Kidney (tissue), 13 donors: ENCODE measurements at regions not wholly inside any gene's neighbourhood (a gene's known extent, or its start where the extent isn't known, plus 50 kb on each side); places are given as distances from the start of the nearest gene placed in this dataset.
A peak's percentile ranks its signal among the peaks of the same experiment; 100 is the strongest.

ENCODE experiments used
- DNase-seq, 5 donors: peaks; one replicate each; pipeline ENCODE4 v3.0.0-alpha.2; 2013 to 2020
- FAIRE-seq: peaks from 2 replicates; lab custom pipeline; 2012; peaks lifted over from hg19 to GRCh38; lab: Jason Lieb, UNC
- H3K27ac ChIP-seq, 2 donors: one replicate each; pipeline ENCODE4 v1.7.0; 2013; ENCODE audit warnings: low read depth in 2 of 2, low read length in 2 of 2, inconsistent platforms in 1 of 2
- H3K27me3 ChIP-seq: one replicate; pipeline ENCODE4 v1.7.1; 2013; ENCODE audit warnings: low read length, inconsistent platforms; ENCODE audit not compliant: control insufficient read depth, insufficient read depth
- H3K36me3 ChIP-seq, 3 donors: one replicate each; pipeline versions ENCODE4 v1.7.0 to v1.7.1; 2013; ENCODE audit warnings: low read length in 3 of 3, control low read depth in 1 of 3, inconsistent platforms in 1 of 3; ENCODE audit not compliant: insufficient read depth in 3 of 3, control insufficient read depth in 2 of 3
- H3K4me1 ChIP-seq, 3 donors: one replicate each; pipeline versions ENCODE4 v1.7.0 to v1.7.1; 2013; ENCODE audit warnings: low read length in 3 of 3, inconsistent platforms in 1 of 3, low read depth in 1 of 3; ENCODE audit not compliant: control insufficient read depth in 2 of 3, insufficient read depth in 2 of 3
- H3K4me3 ChIP-seq, 3 donors: one replicate each; pipeline versions ENCODE4 v1.7.0 to v1.8.1; 2013; ENCODE audit warnings: low read length in 3 of 3, control low read depth in 1 of 3, inconsistent platforms in 1 of 3
- H3K9ac ChIP-seq, 3 donors: one replicate each; pipeline versions ENCODE4 v1.7.0 to v1.7.1; 2013; ENCODE audit warnings: low read length in 3 of 3, control low read depth in 1 of 3, inconsistent platforms in 1 of 3
- H3K9me3 ChIP-seq, 3 donors: one replicate each; pipeline versions ENCODE4 v1.7.0 to v1.7.1; 2013; ENCODE audit warnings: low read length in 3 of 3, control low read depth in 1 of 3, inconsistent platforms in 1 of 3; ENCODE audit not compliant: control insufficient read depth in 2 of 3, insufficient read depth in 1 of 3
- intact Hi-C: fragments of 100-400 bp; cut with DNase I; formaldehyde crosslinking; loops from one replicate; pipeline ENCODE4 v1.11.1; 2022
- TF ChIP-seq, protein P1 (sequence below): IDR thresholded peaks from 3 replicates; pipeline ENCODE4 v1.5.1; 2012; ENCODE audit warnings: mild to moderate bottlenecking, moderate library complexity, borderline replicate concordance; ENCODE audit not compliant: insufficient read depth; ENCODE audit errors: extremely low read depth
- donor health status: control.
- donor health status: control.
- donor health status: control.
- donor health status: control.
- donor health status: control.
- donor health status: DM: yes; HTN: yes; CAD: no.
- donor health status: Normal renal cell carcinoma (clear cell type).

DNA sequence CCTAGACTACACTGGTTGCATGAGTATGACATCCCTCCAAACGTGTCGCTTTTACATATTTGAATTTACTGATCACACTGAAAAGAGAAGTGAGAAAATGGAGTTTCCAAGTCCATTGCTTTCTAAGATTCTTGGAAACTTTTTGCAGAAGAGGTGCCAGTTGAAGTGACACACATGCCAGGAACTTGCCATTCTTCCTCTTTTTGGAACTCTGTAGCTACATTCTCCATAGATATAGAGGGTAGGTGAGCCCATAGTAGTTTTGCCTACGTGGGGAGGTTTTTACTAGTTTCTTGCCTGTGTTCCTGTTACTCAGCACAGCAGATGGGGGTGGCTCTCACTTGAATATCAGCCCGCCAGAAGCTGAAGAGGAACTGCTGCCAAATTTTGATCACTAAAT, 286.6 kb upstream of the NRP1 start:
- no peaks in the 10 kb centered on the region for H3K36me3 ChIP-seq
- H3K27me3 ChIP-seq = no peaks in the 10 kb centered on the region
- FAIRE-seq (no peak), DNase-seq (no peak)
- TF ChIP-seq, protein P1, sequence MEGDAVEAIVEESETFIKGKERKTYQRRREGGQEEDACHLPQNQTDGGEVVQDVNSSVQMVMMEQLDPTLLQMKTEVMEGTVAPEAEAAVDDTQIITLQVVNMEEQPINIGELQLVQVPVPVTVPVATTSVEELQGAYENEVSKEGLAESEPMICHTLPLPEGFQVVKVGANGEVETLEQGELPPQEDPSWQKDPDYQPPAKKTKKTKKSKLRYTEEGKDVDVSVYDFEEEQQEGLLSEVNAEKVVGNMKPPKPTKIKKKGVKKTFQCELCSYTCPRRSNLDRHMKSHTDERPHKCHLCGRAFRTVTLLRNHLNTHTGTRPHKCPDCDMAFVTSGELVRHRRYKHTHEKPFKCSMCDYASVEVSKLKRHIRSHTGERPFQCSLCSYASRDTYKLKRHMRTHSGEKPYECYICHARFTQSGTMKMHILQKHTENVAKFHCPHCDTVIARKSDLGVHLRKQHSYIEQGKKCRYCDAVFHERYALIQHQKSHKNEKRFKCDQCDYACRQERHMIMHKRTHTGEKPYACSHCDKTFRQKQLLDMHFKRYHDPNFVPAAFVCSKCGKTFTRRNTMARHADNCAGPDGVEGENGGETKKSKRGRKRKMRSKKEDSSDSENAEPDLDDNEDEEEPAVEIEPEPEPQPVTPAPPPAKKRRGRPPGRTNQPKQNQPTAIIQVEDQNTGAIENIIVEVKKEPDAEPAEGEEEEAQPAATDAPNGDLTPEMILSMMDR = no peak
- intact Hi-C loops = no loop called here
- H3K9me3 ChIP-seq = no peaks in the 10 kb centered on the region
- no peak overlapping the region for H3K4me3 ChIP-seq
- H3K4me1 ChIP-seq = no peaks in the 10 kb centered on the region
- H3K9ac ChIP-seq = no peak overlapping the region
- H3K27ac ChIP-seq = no peak overlapping the region

DNA sequence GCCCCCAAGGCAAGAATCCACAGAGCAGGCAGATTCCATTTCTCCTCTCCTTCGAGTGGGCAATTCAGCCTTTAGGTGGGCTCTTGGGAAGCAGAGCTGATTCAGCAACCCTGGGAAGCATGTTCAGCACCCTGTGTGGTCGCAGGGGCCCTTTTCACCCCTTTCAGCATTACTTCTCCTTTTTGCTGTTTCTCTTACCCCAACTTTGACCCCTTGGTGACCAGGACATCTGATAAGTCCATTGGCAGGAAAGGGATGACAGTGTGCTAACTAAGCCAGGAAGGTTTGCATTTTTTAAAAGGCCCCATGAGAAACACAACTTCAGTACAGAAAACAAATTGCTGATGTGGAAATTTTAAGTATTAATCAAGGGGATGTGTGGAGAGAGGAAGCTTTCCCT, 283.7 kb upstream of the NRP1 start:
- H3K9ac ChIP-seq = no peak overlapping the region
- H3K9me3 ChIP-seq = no peaks in the 10 kb centered on the region
- FAIRE-seq (no peak), DNase-seq (peak in 2 of 5 donors; percentile 2 to 25)
- no peaks in the 10 kb centered on the region for H3K36me3 ChIP-seq
- no peak overlapping the region for H3K4me3 ChIP-seq
- no peaks in the 10 kb centered on the region for H3K4me1 ChIP-seq
- H3K27me3 ChIP-seq = no peaks in the 10 kb centered on the region
- intact Hi-C loops = no loop called here
- TF ChIP-seq, protein P1 = no peak
- no peak overlapping the region for H3K27ac ChIP-seq

DNA sequence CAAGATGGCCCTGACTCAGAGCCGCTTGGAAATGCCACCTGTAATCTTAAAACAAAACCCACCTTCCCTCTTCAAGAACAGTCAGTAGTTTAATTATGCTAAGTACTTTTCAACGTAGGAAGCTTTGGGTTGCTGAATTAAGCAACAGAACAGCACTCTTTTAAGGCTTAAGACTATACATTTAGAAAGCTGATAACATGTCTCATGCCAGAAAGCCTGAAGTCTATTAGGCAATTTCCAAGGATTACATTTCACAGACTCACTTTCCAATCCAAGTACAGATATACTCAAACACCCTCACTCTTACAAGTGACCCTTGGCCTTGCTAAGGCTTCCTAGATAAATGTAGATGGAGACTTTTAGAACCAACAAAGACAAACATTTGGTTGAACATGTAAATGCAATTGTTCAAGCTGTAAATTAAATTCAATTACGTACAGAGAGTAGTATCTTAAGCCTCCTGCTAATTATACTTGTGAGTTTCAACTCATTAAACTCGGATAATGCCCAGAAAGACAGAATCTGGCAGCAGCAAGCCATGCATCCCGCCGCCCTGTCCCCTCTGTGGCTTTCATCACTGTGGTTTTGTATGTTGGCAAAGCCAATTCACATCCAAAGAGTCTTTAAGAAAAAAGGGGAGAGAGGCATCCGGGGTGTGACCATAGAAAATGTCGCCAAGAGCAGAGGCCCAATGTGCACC, 283.1 kb upstream of the NRP1 start:
- Histone ChIP-seq H3K4me1 (no peaks in the 10 kb centered on the region), H3K9ac (no peak overlapping the region), H3K4me3 (no peak overlapping the region), H3K27me3 (no peaks in the 10 kb centered on the region), H3K9me3 (no peaks in the 10 kb centered on the region), H3K27ac (no peak overlapping the region), H3K36me3 (no peaks in the 10 kb centered on the region)
- DNase-seq = no peak
- FAIRE-seq = no peak
- intact Hi-C loops = no loop called here
- TF ChIP-seq, protein P1 = no peak

DNA sequence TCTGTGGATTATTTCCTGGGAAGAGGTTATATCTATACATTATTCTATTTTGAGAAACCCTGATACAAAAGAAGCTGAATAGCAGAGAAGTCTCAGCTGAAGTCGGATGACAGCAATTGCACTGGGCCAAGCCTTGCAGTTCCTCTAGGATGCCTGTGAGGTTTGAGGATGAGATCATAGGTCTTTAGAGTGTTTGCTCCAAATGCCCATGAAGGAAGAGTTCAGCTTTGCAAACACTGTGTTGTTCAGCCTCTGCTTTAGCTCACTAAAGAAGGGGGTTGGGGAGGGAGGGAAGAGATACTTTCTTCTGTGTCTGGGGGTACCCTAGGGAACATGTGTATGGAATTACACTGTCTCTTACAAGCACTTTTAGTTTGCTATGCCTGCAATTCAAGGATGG, 282.5 kb upstream of the NRP1 start:
- TF ChIP-seq, protein P1 = no peak
- Histone ChIP-seq H3K4me1 (no peaks in the 10 kb centered on the region), H3K36me3 (no peaks in the 10 kb centered on the region), H3K9ac (no peak overlapping the region), H3K27me3 (no peaks in the 10 kb centered on the region), H3K27ac (no peak overlapping the region), H3K9me3 (no peaks in the 10 kb centered on the region), H3K4me3 (no peak overlapping the region)
- intact Hi-C loops = no loop called here
- no peak for FAIRE-seq
- peak in 1 of 5 donors; percentile 2 for DNase-seq
